ENCODE measurements at regions not wholly inside any gene's neighbourhood (a gene's known extent, or its start where the extent isn't known, plus 50 kb on each side); places are given as distances from the start of the nearest gene placed in this dataset.

DNA sequence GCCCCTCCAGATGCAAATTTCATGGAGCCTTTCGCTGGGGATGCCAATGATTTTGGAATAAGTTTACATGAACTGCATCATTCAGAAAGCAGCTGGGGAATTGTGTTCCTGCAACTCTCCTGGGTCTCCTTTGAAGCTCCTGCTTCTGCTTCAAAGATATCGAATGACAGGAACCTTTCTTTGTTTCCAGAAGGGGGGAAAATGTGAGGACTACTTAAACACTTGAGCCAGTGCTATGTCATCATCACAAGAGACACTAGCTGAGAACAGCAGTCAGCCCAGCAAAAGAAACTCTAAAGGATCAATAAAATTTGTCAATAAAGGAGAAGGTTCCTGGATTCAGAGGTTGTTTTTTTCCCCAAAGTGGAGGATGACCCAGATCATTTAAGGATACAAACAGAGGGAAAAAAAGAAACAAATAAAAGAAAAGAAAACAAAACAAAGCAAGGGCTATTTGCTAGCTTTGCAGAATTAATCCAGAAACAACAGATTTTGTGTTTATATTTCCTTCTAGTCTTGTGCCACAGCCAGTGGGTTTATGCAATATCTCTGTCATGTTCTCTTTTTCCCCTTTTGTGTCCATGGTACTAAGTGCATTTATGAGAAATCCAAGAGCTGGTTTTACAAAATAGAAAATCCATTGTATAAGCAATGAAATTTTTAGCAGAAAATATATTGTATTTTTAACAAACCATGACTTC lies 463.7 kb downstream of the CDH2 start:
- Mint-ChIP-seq H3K27me3 (ENCODE audit: unreplicated experiment) (peaks cover 3% of the 10 kb centered on the region), H3K27ac (ENCODE audit: unreplicated experiment) (peak overlapping the region; percentile 95), H3K9me3 (ENCODE audit: unreplicated experiment) (peaks cover 13% of the 10 kb centered on the region), H3K4me3 (ENCODE audit: unreplicated experiment) (peak overlapping the region; percentile 70), H3K4me1 (ENCODE audit: low read depth, unreplicated experiment) (peaks cover 35% of the 10 kb centered on the region), H3K36me3 (ENCODE audit: unreplicated experiment) (peaks cover 6% of the 10 kb centered on the region)
- DNase-seq: peak; percentile 26
- TF ChIP-seq, protein P1, sequence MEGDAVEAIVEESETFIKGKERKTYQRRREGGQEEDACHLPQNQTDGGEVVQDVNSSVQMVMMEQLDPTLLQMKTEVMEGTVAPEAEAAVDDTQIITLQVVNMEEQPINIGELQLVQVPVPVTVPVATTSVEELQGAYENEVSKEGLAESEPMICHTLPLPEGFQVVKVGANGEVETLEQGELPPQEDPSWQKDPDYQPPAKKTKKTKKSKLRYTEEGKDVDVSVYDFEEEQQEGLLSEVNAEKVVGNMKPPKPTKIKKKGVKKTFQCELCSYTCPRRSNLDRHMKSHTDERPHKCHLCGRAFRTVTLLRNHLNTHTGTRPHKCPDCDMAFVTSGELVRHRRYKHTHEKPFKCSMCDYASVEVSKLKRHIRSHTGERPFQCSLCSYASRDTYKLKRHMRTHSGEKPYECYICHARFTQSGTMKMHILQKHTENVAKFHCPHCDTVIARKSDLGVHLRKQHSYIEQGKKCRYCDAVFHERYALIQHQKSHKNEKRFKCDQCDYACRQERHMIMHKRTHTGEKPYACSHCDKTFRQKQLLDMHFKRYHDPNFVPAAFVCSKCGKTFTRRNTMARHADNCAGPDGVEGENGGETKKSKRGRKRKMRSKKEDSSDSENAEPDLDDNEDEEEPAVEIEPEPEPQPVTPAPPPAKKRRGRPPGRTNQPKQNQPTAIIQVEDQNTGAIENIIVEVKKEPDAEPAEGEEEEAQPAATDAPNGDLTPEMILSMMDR (IDR thresholded peaks at IDR 0.05; ENCODE audit: partially characterized antibody, unreplicated experiment): no peak

DNA sequence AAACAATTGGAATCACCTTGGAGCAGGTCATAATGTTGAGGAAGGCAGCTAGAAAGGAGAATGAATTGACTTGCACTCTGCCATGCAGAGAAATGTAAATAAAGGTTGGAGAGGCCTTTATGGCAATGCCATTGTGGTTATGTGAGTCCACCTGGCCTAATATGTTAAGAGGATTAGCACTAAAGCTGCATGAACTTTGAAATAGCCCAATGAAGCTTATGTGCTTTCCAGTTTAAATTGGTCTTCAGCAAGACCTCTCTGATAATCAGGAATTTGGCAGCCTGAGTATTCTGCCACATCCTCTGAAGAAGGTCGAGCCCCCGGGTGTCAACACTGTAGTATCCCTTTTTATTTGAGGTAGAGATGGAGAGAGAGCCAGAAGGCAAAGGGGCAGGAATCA lies 464.9 kb downstream of the CDH2 start:
- TF ChIP-seq, protein P1 (IDR thresholded peaks at IDR 0.05; ENCODE audit: partially characterized antibody, unreplicated experiment): no peak
- peak overlapping the region; percentile 41 for H3K4me3 Mint-ChIP-seq (ENCODE audit: unreplicated experiment)
- no peak for DNase-seq
- peaks cover 10% of the 10 kb centered on the region for H3K36me3 Mint-ChIP-seq (ENCODE audit: unreplicated experiment)
- H3K9me3 Mint-ChIP-seq (ENCODE audit: unreplicated experiment): peaks cover 11% of the 10 kb centered on the region
- peaks cover 3% of the 10 kb centered on the region for H3K27me3 Mint-ChIP-seq (ENCODE audit: unreplicated experiment)
- peaks cover 31% of the 10 kb centered on the region for H3K4me1 Mint-ChIP-seq (ENCODE audit: low read depth, unreplicated experiment)
- H3K27ac Mint-ChIP-seq (ENCODE audit: unreplicated experiment): peak overlapping the region; percentile 95

DNA sequence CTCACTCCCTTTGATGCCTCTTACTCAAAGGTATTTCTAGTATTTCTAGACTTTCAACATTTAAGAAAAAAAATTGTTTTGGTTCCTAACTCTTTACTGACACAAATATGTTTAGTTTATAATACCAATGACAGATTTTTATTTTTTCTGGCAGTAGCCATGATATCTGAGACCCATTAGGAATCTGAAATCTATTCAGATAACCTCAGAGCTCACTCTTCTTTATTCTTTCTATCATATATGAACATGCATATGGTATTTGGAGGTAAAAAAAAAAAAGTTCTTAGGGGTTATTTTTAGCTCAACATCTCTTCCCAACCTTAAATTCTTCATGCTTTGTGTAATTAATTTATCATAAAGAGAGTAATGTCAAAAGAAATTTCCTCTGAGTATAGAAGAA lies 465.5 kb downstream of the CDH2 start:
- Mint-ChIP-seq H3K4me1 (ENCODE audit: low read depth, unreplicated experiment) (peaks cover 32% of the 10 kb centered on the region), H3K27me3 (ENCODE audit: unreplicated experiment) (peaks cover 3% of the 10 kb centered on the region), H3K36me3 (ENCODE audit: unreplicated experiment) (peaks cover 10% of the 10 kb centered on the region), H3K9me3 (ENCODE audit: unreplicated experiment) (peaks cover 11% of the 10 kb centered on the region), H3K4me3 (ENCODE audit: unreplicated experiment) (peak overlapping the region; percentile 7), H3K27ac (ENCODE audit: unreplicated experiment) (peak overlapping the region; percentile 95)
- DNase-seq: no peak
- TF ChIP-seq, protein P1 (IDR thresholded peaks at IDR 0.05; ENCODE audit: partially characterized antibody, unreplicated experiment): no peak

DNA sequence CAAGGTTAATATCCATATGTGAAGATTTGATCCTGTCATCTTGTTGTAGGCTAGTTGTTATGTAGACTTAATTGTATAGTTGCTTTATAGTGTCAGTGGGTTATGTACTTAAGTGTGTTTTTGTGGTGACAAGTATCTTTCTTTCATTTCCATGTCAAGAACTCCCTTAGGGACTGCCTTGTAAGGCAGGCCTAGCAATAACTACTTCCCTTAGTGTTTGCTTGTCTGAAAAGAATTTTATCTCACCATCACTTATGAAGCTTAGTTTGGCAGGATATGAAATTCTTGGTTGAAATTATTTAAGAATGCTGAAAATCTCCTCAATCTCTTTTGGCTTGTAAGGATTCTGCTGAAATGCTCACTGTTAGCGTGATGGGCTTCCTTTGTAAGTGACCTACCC lies 467.6 kb downstream of the CDH2 start:
- Mint-ChIP-seq H3K4me1 (ENCODE audit: low read depth, unreplicated experiment) (peaks cover 28% of the 10 kb centered on the region), H3K36me3 (ENCODE audit: unreplicated experiment) (peaks cover 10% of the 10 kb centered on the region), H3K27ac (ENCODE audit: unreplicated experiment) (no peak overlapping the region), H3K4me3 (ENCODE audit: unreplicated experiment) (no peak overlapping the region), H3K9me3 (ENCODE audit: unreplicated experiment) (peaks cover 11% of the 10 kb centered on the region), H3K27me3 (ENCODE audit: unreplicated experiment) (peaks cover 3% of the 10 kb centered on the region)
- DNase-seq: no peak
- TF ChIP-seq, protein P1 (IDR thresholded peaks at IDR 0.05; ENCODE audit: partially characterized antibody, unreplicated experiment): no peak

DNA sequence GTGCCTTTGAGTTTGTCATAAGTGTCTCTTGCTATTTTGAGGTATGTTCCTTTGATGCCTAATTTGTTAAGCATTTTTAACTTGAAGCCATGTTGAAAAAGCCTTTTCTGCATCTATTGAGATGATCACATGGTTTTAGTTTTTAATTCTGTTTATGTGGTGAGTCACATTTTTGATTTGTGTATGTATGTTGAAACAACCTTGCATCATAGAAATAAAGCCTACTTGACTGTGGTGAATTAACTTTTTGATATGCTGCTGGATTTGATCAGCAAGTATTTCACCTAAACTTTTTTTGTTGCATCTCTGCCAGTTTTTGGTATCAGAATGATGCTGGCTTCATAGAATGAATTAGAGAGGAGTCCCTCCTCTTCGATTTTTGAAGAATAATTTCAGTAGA lies 469.7 kb downstream of the CDH2 start:
- Mint-ChIP-seq H3K27me3 (ENCODE audit: unreplicated experiment) (no peaks in the 10 kb centered on the region), H3K4me3 (ENCODE audit: unreplicated experiment) (no peak overlapping the region), H3K36me3 (ENCODE audit: unreplicated experiment) (peaks cover 10% of the 10 kb centered on the region), H3K9me3 (ENCODE audit: unreplicated experiment) (peaks cover 5% of the 10 kb centered on the region), H3K4me1 (ENCODE audit: low read depth, unreplicated experiment) (peaks cover 17% of the 10 kb centered on the region), H3K27ac (ENCODE audit: unreplicated experiment) (no peak overlapping the region)
- no peak for DNase-seq
- TF ChIP-seq, protein P1 (IDR thresholded peaks at IDR 0.05; ENCODE audit: partially characterized antibody, unreplicated experiment): no peak

Data from glutamatergic neuron (in vitro differentiated cells).